Activated T-helper 1 cell treated with anti-CD3 and anti-CD28 coated beads, Interleukin-2, amount 50 U/mL, for 16 hours (primary cell): ENCODE measurements at regions not wholly inside any gene's neighbourhood (a gene's known extent, or its start where the extent isn't known, plus 50 kb on each side); places are given as distances from the start of the nearest gene placed in this dataset.
"Not testable (repeated sequence)": the region's sequence is repeated elsewhere in the genome, so short reads cannot be mapped to it uniquely, and the experiment has no call there.

Experiments
- DNase-seq, 2 donors: peaks; one replicate each; pipeline ENCODE4 v3.0.0-alpha.2; 2020; ENCODE audit warnings: low read depth in 1 of 2, low spot score in 1 of 2

GRCh38 chr6:130557481-130558112, 191.8 kb downstream of the TMEM200A start:
- no peak for DNase-seq

GRCh38 chr6:130558131-130558530, 192.3 kb downstream of the TMEM200A start:
- DNase-seq: no peak

GRCh38 chr6:130559166-130559565, 193.3 kb downstream of the TMEM200A start:
- no peak for DNase-seq

- DNase-seq: no peak
Observed at GRCh38 chr6:130560231-130560630, 194.4 kb downstream of the TMEM200A start.

- not testable (repeated sequence) for DNase-seq
Observed at GRCh38 chr6:130561159-130561558, 195.3 kb downstream of the TMEM200A start.

- DNase-seq: no peak
Observed at GRCh38 chr6:130565696-130566095, 199.9 kb downstream of the TMEM200A start.

- no peak for DNase-seq
Observed at GRCh38 chr6:130574146-130574545, 208.3 kb downstream of the TMEM200A start.

GRCh38 chr6:130575557-130575956, 209.7 kb downstream of the TMEM200A start:
- DNase-seq: no peak

- peak; percentile 4 to 6 for DNase-seq
Observed at GRCh38 chr6:130575971-130576370, 210.2 kb downstream of the TMEM200A start.

- DNase-seq: no peak
Observed at GRCh38 chr6:130577178-130577919, 211.5 kb downstream of the TMEM200A start.

- no peak for DNase-seq
Observed at GRCh38 chr6:130578713-130579112, 212.9 kb downstream of the TMEM200A start.

GRCh38 chr6:130583268-130583667, 217.5 kb downstream of the TMEM200A start:
- no peak for DNase-seq

- no peak for DNase-seq
Observed at GRCh38 chr6:130585587-130585986, 219.8 kb downstream of the TMEM200A start.

GRCh38 chr6:130587778-130588520, 222.1 kb downstream of the TMEM200A start:
- no peak for DNase-seq

- no peak for DNase-seq
Observed at GRCh38 chr6:130593200-130593599, 227.4 kb downstream of the TMEM200A start.

- DNase-seq: no peak
Observed at GRCh38 chr6:130593948-130594347, 228.1 kb downstream of the TMEM200A start.

- no peak for DNase-seq
Observed at GRCh38 chr6:130598021-130598989, 228.9 kb upstream of the SMLR1 start.

- no peak for DNase-seq
Observed at GRCh38 chr6:130600880-130601341, 226.3 kb upstream of the SMLR1 start.

- no peak for DNase-seq
Observed at GRCh38 chr6:130602151-130602770, 224.9 kb upstream of the SMLR1 start.

- no peak for DNase-seq
Observed at GRCh38 chr6:130603391-130603790, 223.8 kb upstream of the SMLR1 start.
